SK-N-MC (cell line): ENCODE measurements at regions not wholly inside any gene's neighbourhood (a gene's known extent, or its start where the extent isn't known, plus 50 kb on each side); places are given as distances from the start of the nearest gene placed in this dataset.

Experiments
- EZH2 ChIP-seq: fragments of 200-600 bp; sonication (generic); IDR thresholded peaks from one replicate; pipeline ENCODE4 v1.6.1; 2017; ENCODE audit warnings: antibody characterized with exemption
- POLR2AphosphoS5 ChIP-seq: IDR thresholded peaks from 2 replicates; pipeline ENCODE4 v1.6.1; 2012; ENCODE audit warnings: mild to moderate bottlenecking, low read depth, low read length, borderline replicate concordance

DNA sequence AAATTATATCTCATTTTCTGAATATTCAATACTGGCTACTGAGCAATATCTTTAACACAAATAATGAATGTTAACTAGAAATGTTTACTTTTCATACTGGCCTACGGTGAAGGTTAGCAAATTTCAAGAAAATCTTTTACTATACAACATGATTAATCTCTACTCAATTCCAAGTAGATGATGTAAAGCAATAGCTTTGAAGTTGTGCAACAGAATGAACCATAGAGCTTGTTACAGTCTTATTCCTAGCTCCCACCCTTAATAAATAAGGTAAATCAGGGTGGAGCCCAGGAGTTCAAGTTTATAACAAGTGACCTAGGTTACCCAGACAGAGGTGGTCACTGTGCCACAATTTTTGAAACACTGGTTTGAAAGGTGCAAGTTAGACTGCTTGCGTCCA is 1678.1 kb downstream of the KCNT2 start:
- TF ChIP-seq EZH2, result no peak
- no peak for TF ChIP-seq POLR2AphosphoS5
